ENCODE measurements at regions not wholly inside any gene's neighbourhood (a gene's known extent, or its start where the extent isn't known, plus 50 kb on each side); places are given as distances from the start of the nearest gene placed in this dataset.

- Mint-ChIP-seq H3K4me3 (no peak overlapping the region), H3K27me3 (no peaks in the 10 kb centered on the region), H3K9me3 (peaks cover 4% of the 10 kb centered on the region)
These were observed 256.3 kb upstream of the MAGI2 start for GRCh38 chr7:79709574-79710409.

DNA sequence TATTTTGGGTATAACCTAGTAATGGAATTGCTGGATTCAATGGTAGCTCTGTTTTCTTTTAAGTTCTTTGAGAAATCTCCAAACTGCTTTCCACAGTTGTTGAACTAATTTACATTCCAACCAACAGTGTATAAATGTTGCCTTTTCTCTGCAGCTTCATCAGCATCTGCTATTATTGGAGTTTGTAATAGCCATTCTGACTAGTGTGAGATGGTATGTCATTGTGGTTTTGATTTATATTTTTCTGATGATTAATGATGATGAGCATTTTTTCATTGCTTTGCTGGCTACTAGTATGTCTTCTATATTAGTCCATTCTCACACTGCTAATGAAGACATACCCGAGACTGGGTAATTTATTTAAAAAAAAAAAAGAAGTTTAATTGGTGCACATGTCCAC is 248.6 kb upstream of the MAGI2 start:
- DNase-seq (ENCODE audit: low spot score) = no peak
- Mint-ChIP-seq H3K4me1 (ENCODE audit: low read depth in 2 of 2) (no peaks in the 10 kb centered on the region), H3K36me3 (no peaks in the 10 kb centered on the region), H3K27me3 (no peaks in the 10 kb centered on the region), H3K27ac (no peak overlapping the region), H3K9me3 (peaks cover 10% of the 10 kb centered on the region), H3K4me3 (no peak overlapping the region)
- ATAC-seq = no peak

More at GRCh38 chr7:79709574-79710409, 256.3 kb upstream of the MAGI2 start:
- Mint-ChIP-seq H3K27ac (no peak overlapping the region), H3K4me1 (ENCODE audit: low read depth in 2 of 2) (no peaks in the 10 kb centered on the region), H3K36me3 (no peaks in the 10 kb centered on the region)
- ATAC-seq (no peak), DNase-seq (ENCODE audit: low spot score) (no peak)

- no peaks in the 10 kb centered on the region for H3K36me3 Mint-ChIP-seq
- ATAC-seq (no peak), DNase-seq (ENCODE audit: low spot score) (no peak)
- no peaks in the 10 kb centered on the region for H3K27me3 Mint-ChIP-seq
- no peak overlapping the region for H3K27ac Mint-ChIP-seq
- no peaks in the 10 kb centered on the region for H3K4me1 Mint-ChIP-seq (ENCODE audit: low read depth in 2 of 2)
- no peak overlapping the region for H3K4me3 Mint-ChIP-seq
- peaks cover 9% of the 10 kb centered on the region for H3K9me3 Mint-ChIP-seq
These were observed 238.5 kb upstream of the MAGI2 start for GRCh38 chr7:79692015-79692414.

GRCh38 chr7:79691074-79691473 is 237.6 kb upstream of the MAGI2 start:
- DNase-seq (ENCODE audit: low spot score) (no peak), ATAC-seq (no peak)
- no peak overlapping the region for H3K4me3 Mint-ChIP-seq
- no peaks in the 10 kb centered on the region for H3K4me1 Mint-ChIP-seq (ENCODE audit: low read depth in 2 of 2)
- H3K27ac Mint-ChIP-seq = no peak overlapping the region
- H3K27me3 Mint-ChIP-seq = no peaks in the 10 kb centered on the region
- H3K36me3 Mint-ChIP-seq = no peaks in the 10 kb centered on the region
- H3K9me3 Mint-ChIP-seq = peaks cover 11% of the 10 kb centered on the region

DNA sequence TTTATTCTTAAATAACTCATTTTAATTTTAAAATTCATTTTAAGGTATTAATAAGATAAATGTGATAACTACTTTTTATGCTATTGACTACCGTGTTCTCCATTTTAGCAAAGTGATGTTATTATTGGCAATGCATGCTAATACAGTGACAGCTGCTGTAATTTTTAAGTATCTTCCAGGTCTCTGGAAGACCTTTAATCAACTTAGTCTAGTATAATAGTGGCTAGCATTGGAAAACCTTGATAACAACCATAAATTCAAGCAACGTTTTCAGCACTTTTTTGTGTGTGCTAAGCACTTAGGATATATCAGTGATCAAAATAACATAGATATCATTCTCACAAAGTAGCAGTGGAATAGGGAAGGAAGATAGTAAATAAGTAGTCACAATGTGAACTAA is 230.9 kb upstream of the MAGI2 start:
- no peaks in the 10 kb centered on the region for H3K4me1 Mint-ChIP-seq (ENCODE audit: low read depth in 2 of 2)
- ATAC-seq (no peak), DNase-seq (ENCODE audit: low spot score) (no peak)
- no peak overlapping the region for H3K27ac Mint-ChIP-seq
- H3K36me3 Mint-ChIP-seq = peaks cover 6% of the 10 kb centered on the region
- peaks cover 10% of the 10 kb centered on the region for H3K9me3 Mint-ChIP-seq
- no peaks in the 10 kb centered on the region for H3K27me3 Mint-ChIP-seq
- no peak overlapping the region for H3K4me3 Mint-ChIP-seq

- ATAC-seq (no peak), DNase-seq (ENCODE audit: low spot score) (no peak)
- Mint-ChIP-seq H3K27ac (no peak overlapping the region), H3K36me3 (peaks cover 6% of the 10 kb centered on the region), H3K9me3 (peaks cover 10% of the 10 kb centered on the region), H3K4me3 (no peak overlapping the region), H3K27me3 (no peaks in the 10 kb centered on the region), H3K4me1 (ENCODE audit: low read depth in 2 of 2) (no peaks in the 10 kb centered on the region)
These were observed 230.4 kb upstream of the MAGI2 start for GRCh38 chr7:79683916-79684315.

DNA sequence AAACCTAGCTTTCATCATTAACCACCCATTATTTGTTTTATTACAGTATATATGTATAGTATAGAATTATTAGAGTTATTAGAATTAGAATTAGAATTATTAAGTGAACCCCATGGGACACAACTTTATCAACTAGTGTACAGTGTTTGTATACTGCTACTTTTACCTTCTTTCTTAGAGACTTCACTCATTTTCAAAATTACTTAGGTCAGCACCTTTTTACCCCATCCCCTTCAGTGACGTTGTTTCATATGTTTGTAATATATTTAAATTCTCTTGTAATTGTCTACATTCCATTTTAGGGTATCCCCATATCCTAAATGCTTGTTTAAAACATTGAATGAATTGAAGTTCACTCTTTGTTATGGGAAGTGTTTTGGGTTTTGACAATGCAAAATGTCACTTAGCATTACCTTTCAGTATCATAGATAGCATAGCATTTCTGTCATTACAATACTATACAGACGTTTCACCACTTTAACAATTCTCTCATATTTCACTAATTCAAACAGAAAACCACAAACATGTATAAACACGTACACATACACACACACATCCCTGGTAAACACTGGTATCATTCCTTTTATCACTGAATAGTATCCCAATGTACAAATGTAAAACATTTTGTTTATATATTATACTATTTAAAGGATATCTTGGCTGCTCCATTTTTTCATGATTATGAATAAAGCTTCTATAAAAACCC is 229.9 kb upstream of the MAGI2 start:
- H3K4me1 Mint-ChIP-seq (ENCODE audit: low read depth in 2 of 2) = no peaks in the 10 kb centered on the region
- peaks cover 6% of the 10 kb centered on the region for H3K36me3 Mint-ChIP-seq
- no peaks in the 10 kb centered on the region for H3K27me3 Mint-ChIP-seq
- DNase-seq (ENCODE audit: low spot score) (no peak), ATAC-seq (no peak)
- peaks cover 10% of the 10 kb centered on the region for H3K9me3 Mint-ChIP-seq
- no peak overlapping the region for H3K27ac Mint-ChIP-seq
- H3K4me3 Mint-ChIP-seq = no peak overlapping the region

- H3K36me3 Mint-ChIP-seq = peaks cover 6% of the 10 kb centered on the region
- DNase-seq (ENCODE audit: low spot score) (no peak), ATAC-seq (no peak)
- no peak overlapping the region for H3K4me3 Mint-ChIP-seq
- no peaks in the 10 kb centered on the region for H3K27me3 Mint-ChIP-seq
- peaks cover 7% of the 10 kb centered on the region for H3K9me3 Mint-ChIP-seq
- H3K4me1 Mint-ChIP-seq (ENCODE audit: low read depth in 2 of 2) = no peaks in the 10 kb centered on the region
- H3K27ac Mint-ChIP-seq = no peak overlapping the region
These were observed 228.0 kb upstream of the MAGI2 start for GRCh38 chr7:79681454-79681853.

GRCh38 chr7:79673969-79674368 is 220.5 kb upstream of the MAGI2 start:
- Mint-ChIP-seq H3K27ac (no peak overlapping the region), H3K4me3 (no peak overlapping the region), H3K36me3 (peaks cover 5% of the 10 kb centered on the region), H3K9me3 (peaks cover 23% of the 10 kb centered on the region), H3K4me1 (ENCODE audit: low read depth in 2 of 2) (no peaks in the 10 kb centered on the region), H3K27me3 (no peaks in the 10 kb centered on the region)
- ATAC-seq (no peak), DNase-seq (ENCODE audit: low spot score) (no peak)

DNA sequence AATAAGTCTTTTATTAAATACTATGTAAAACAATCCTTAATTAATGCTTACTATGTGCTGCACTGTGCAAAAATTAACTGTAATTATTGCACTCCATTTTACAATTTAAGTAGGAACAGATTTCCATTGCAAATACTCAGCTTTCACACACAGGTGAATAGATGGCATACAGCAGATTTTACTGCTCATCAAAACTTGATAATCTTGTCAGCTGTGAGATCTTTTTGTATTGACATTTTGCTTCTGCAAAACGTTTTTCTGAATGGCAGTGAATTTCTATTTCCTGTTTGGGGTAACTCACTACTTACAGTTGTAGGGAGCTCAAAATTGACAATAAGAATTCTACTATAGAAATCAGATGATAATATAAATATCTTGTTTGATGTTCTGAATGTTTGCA is 220.0 kb upstream of the MAGI2 start:
- peaks cover 23% of the 10 kb centered on the region for H3K9me3 Mint-ChIP-seq
- peaks cover 5% of the 10 kb centered on the region for H3K36me3 Mint-ChIP-seq
- no peaks in the 10 kb centered on the region for H3K27me3 Mint-ChIP-seq
- DNase-seq (ENCODE audit: low spot score) (no peak), ATAC-seq (no peak)
- no peaks in the 10 kb centered on the region for H3K4me1 Mint-ChIP-seq (ENCODE audit: low read depth in 2 of 2)
- no peak overlapping the region for H3K4me3 Mint-ChIP-seq
- no peak overlapping the region for H3K27ac Mint-ChIP-seq

DNA sequence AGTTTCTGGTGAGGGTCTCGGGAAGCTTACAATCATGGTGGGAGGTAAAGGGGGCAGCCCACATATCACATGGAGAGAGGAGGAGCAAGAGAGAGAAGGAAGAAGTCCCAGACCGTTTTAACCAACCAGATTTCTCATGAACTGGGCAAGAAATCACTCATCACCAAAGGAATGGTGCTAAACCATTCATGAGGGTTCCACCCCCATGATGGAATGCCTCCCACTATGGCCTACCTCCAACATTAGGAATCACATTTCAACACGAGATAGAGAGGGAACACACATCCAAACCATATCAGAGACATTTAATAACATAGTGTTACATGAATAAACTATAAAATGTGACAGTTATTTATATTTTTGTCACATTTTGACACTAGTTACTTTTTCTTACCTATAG is 214.8 kb upstream of the MAGI2 start:
- Mint-ChIP-seq H3K27ac (no peak overlapping the region), H3K4me3 (no peak overlapping the region), H3K4me1 (ENCODE audit: low read depth in 2 of 2) (no peaks in the 10 kb centered on the region), H3K9me3 (peaks cover 30% of the 10 kb centered on the region), H3K27me3 (no peaks in the 10 kb centered on the region), H3K36me3 (peaks cover 10% of the 10 kb centered on the region)
- DNase-seq (ENCODE audit: low spot score) (no peak), ATAC-seq (no peak)

GRCh38 chr7:79666472-79666871 is 213.0 kb upstream of the MAGI2 start:
- H3K27me3 Mint-ChIP-seq = no peaks in the 10 kb centered on the region
- H3K36me3 Mint-ChIP-seq = peaks cover 10% of the 10 kb centered on the region
- H3K9me3 Mint-ChIP-seq = peaks cover 26% of the 10 kb centered on the region
- H3K4me3 Mint-ChIP-seq = no peak overlapping the region
- no peaks in the 10 kb centered on the region for H3K4me1 Mint-ChIP-seq (ENCODE audit: low read depth in 2 of 2)
- ATAC-seq = no peak
- no peak overlapping the region for H3K27ac Mint-ChIP-seq
- no peak for DNase-seq (ENCODE audit: low spot score)

DNA sequence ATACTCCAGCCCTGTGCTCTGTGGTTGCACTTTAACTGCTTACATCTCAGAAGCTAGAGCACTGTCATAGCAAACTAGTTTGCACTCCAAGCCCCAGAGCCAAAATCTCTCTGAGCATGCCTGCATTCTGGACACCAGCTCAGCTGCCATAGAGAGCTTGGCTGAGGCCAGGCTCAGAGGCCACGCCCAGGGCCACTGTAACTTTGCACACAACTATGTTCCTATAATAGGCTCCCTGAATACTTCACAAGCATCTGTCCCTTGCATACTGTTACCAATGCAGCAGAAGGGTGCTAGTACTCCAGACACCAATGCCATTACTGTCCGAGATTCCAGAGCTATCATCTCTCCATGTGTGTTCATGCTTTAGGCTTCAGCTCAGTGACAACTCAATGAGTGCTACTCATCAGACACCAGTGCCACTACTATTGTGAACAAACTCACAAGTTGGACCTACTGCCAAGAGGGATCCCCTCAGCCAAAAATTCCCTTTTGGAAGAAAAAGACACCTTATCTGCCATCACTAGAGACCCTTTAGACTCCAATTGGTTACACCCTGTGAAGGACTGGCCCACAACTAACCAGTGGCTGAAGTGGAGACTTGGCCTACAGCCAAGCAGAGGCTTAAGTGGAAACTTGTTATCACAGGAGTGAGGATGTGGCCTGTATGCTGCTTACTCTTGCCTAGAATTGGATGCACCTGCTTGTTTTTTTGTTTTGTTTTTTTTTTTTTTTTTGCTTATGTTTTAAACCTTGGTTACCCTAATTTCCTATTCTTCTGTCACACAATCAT is 211.6 kb upstream of the MAGI2 start:
- DNase-seq (ENCODE audit: low spot score) = no peak
- Mint-ChIP-seq H3K27me3 (no peaks in the 10 kb centered on the region), H3K4me3 (no peak overlapping the region), H3K4me1 (ENCODE audit: low read depth in 2 of 2) (no peaks in the 10 kb centered on the region), H3K9me3 (peaks cover 21% of the 10 kb centered on the region), H3K27ac (no peak overlapping the region), H3K36me3 (peaks cover 10% of the 10 kb centered on the region)
- no peak for ATAC-seq

- Mint-ChIP-seq H3K36me3 (no peaks in the 10 kb centered on the region), H3K27ac (no peak overlapping the region), H3K4me1 (ENCODE audit: low read depth in 2 of 2) (no peaks in the 10 kb centered on the region), H3K4me3 (no peak overlapping the region), H3K27me3 (no peaks in the 10 kb centered on the region), H3K9me3 (peaks cover 14% of the 10 kb centered on the region)
- DNase-seq (ENCODE audit: low spot score) (no peak), ATAC-seq (no peak)
These were observed 204.8 kb upstream of the MAGI2 start for GRCh38 chr7:79658304-79658703.
